Body of pancreas (tissue), 4 donors: ENCODE measurements at regions not wholly inside any gene's neighbourhood (a gene's known extent, or its start where the extent isn't known, plus 50 kb on each side); places are given as distances from the start of the nearest gene placed in this dataset.
A peak's percentile ranks its signal among the peaks of the same experiment; 100 is the strongest.

ENCODE experiments used
- ATAC-seq: fragments of 150-250 bp; one replicate; pipeline ENCODE4 v1.9.1; 2016
- DNase-seq, 4 donors: peaks; one replicate each; pipeline ENCODE4 v3.0.0-alpha.2; 2019
- H3K27ac ChIP-seq, 4 donors: fragments of 200-600 bp; sonication (generic); 1 replicate in 3 of 4; 2 replicates in 1 of 4; pipeline versions ENCODE4 v1.5.1 to v1.6.1; 2016 to 2019; ENCODE audit warnings: mild to moderate bottlenecking in 1 of 4, mixed read lengths in 1 of 4, moderate library complexity in 1 of 4
- H3K27me3 ChIP-seq, 2 donors: fragments of 200-600 bp; sonication (generic); one replicate each; pipeline ENCODE4 v1.6.0; 2016; ENCODE audit warnings: mild to moderate bottlenecking in 1 of 2
- H3K36me3 ChIP-seq, 2 donors: fragments of 200-600 bp; sonication (generic); replicated peaks in 1 of 2; 2 replicates each; pipeline ENCODE4 v1.5.1; 2016; ENCODE audit warnings: low read depth in 2 of 2; ENCODE audit not compliant: insufficient read depth in 1 of 2
- H3K4me1 ChIP-seq: fragments of 200-600 bp; sonication (generic); one replicate; pipeline ENCODE4 v1.6.0; 2016
- H3K4me3 ChIP-seq, 2 donors: fragments of 200-600 bp; sonication (generic); 1 replicate in 1 of 2; 2 replicates in 1 of 2; pipeline ENCODE4 v1.5.1; 2016 to 2019
- H3K9me3 ChIP-seq, 3 donors: fragments of 200-600 bp; sonication (generic); 1 replicate in 2 of 3; 2 replicates in 1 of 3; pipeline ENCODE4 v1.5.1; 2016
- CTCF ChIP-seq, 7 experiments: fragments of 450-650 bp in 4 of 7; fragments of 200-600 bp in 3 of 7; sonication (generic) in 3 of 7; IDR thresholded peaks; one replicate each; pipeline ENCODE4 v1.5.1; 2016 to 2019; ENCODE audit warnings: antibody characterized with exemption in 7 of 7
- POLR2A ChIP-seq, 3 donors: fragments of 450-650 bp; IDR thresholded peaks; one replicate each; pipeline ENCODE4 v1.6.1; 2016; ENCODE audit warnings: antibody characterized with exemption in 3 of 3, mild to moderate bottlenecking in 2 of 3
- WGBS, 2 donors: methylation state at CpG; one replicate each; pipeline ENCODE4 v1.1.5; 2017; 5-methylcytosine and 5-hydroxymethylcytosine counted together
- intact Hi-C: fragments of 100-400 bp; cut with DNase I; formaldehyde crosslinking; loops from one replicate; pipeline ENCODE4 v1.15.1; 2023

DNA sequence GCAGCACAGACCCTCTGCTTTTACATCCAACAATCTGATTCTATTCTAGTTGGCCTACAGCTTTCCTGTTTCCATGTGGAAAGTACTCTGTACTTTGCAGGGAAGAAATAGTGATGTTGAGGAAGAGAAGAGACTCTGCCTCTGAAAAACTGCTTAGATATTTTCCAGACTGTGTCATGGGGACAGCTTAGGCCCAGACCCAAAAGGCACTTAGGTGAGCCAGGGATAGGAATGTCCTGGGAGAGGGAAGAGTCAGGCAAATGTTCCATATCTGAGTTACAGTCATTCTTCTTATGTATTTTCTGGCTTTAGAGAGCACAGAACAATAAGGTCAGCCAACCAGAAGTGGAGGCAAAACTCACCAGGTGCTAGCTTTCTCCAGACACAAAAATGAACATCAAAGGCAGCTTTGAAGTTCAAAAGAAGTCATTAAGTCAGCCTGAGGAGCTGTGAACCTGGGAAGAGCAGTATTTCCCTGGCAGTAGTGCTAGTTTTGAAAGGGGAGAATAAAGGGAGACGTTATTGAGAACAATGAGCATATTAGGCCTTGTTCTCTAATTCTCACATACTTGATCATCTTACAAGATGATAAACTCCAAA lies 199.7 kb upstream of the LMNTD1 start:
- no peak for TF ChIP-seq POLR2A (IDR thresholded peaks at IDR 0.05)
- TF ChIP-seq CTCF (IDR thresholded peaks at IDR 0.05), result no peak
- intact Hi-C loops, result no loop called here

DNA sequence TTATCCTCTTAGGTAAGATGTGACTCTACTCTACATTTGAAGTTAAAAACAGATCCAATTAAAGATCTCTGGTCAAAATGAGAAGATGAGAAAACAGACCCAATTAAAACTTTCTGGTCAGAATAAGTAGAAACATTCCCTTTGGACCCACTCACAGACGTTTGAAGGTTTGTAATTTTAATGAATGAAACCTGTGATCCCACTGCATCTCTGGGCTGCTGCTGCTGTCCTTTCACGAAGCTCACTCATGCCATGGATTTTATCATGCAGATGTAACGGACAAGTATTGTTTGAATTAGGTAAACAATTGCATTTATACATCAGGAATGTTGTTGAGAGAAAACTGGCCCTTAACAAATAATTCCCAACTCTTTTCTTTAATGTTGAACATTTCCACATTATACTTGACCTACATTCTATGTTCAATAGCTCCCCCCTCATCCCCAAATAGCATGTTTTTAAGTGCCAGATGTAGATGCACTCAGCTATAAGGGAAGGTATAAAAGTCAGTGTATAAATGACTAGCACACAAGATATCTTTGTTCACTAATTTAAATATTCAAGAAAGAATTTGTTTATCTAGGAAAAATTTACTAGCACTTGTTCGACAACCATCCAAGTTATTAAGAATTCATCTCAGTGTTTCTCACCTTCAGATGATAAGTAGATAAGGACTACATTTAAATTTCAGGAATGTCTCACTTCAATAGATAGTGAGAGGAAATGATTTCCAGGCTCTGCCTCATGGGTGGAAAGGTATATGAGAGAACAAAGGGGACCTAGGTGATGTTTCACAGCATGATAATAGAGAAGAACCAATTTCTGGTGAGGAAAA lies 202.3 kb upstream of the LMNTD1 start:
- no peak overlapping the region for H3K27ac ChIP-seq
- no peaks in the 10 kb centered on the region for H3K9me3 ChIP-seq
- TF ChIP-seq CTCF (IDR thresholded peaks at IDR 0.05), result no peak
- no peak for TF ChIP-seq POLR2A (IDR thresholded peaks at IDR 0.05)
- H3K4me3 ChIP-seq, result no peak overlapping the region
- no peak for DNase-seq
- no peak for ATAC-seq
- intact Hi-C loops, result no loop called here
- no peaks in the 10 kb centered on the region for H3K36me3 ChIP-seq
- 69 to 70% methylated on average over 4 of the region's 4 CpGs for WGBS, 2 donors
- peaks cover 15% of the 10 kb centered on the region for H3K4me1 ChIP-seq
- H3K27me3 ChIP-seq, result no peaks in the 10 kb centered on the region

More for the DNA sequence above, 199.7 kb upstream of the LMNTD1 start:
- Histone ChIP-seq H3K36me3 (no peaks in the 10 kb centered on the region), H3K4me1 (peaks cover 15% of the 10 kb centered on the region), H3K27ac (no peak overlapping the region), H3K27me3 (no peaks in the 10 kb centered on the region), H3K9me3 (no peaks in the 10 kb centered on the region), H3K4me3 (no peak overlapping the region)
- ATAC-seq (no peak), DNase-seq (no peak)
- WGBS, 2 donors, result 37 to 62% methylated on average over 1 of the region's 1 CpG

- intact Hi-C loops, result no loop called here
- Histone ChIP-seq H3K4me3 (no peak overlapping the region), H3K4me1 (peaks cover 15% of the 10 kb centered on the region), H3K27ac (no peak overlapping the region), H3K27me3 (no peaks in the 10 kb centered on the region), H3K9me3 (no peaks in the 10 kb centered on the region), H3K36me3 (no peaks in the 10 kb centered on the region)
- TF ChIP-seq CTCF (IDR thresholded peaks at IDR 0.05) (no peak), POLR2A (IDR thresholded peaks at IDR 0.05) (no peak)
- ATAC-seq (no peak), DNase-seq (no peak)
- WGBS, 2 donors, result 70 to 88% methylated on average over 2 of the region's 2 CpGs
These were observed 202.6 kb upstream of the RASSF8 start for GRCh38 chr12:25755971-25756260.

DNA sequence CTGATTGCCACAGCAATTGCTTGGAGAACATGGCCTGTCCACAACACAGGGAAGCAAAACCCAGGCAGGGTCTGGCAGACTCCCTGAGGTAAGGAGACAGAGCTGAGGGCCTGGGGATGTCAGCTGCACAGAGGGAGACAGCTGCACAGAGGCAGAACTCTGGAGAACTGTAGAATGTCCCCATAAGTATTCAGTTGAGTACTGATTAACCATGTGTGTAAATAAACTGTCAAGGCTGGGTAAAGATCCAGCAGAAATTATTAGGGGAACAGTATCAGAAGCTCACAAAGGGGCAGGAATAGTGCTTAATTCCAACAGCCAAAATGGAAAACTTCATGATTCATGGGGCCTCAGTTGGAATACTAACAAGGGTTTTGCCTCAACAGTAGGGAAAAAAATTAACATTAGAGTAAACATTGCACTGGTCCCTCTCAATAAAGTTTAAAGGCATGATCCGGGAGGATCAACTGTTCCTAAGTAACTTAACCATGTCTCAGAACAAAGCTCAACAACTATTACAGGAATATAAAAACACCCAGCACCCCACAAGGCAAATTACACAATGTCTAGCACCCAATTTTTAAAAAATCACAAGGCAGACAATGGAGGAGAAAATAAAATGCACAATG lies 201.3 kb upstream of the RASSF8 start:
- Histone ChIP-seq H3K4me3 (no peak overlapping the region), H3K4me1 (peaks cover 15% of the 10 kb centered on the region), H3K9me3 (no peaks in the 10 kb centered on the region), H3K27ac (peak overlapping the region in 2 of 4 donors; percentile 1 to 32), H3K36me3 (no peaks in the 10 kb centered on the region), H3K27me3 (no peaks in the 10 kb centered on the region)
- DNase-seq (peak in 2 of 4 donors; percentile 3 to 22), ATAC-seq (no peak)
- WGBS, 2 donors, result 22 to 35% methylated on average over 1 of the region's 1 CpG
- intact Hi-C loops, result no loop called here
- TF ChIP-seq CTCF (IDR thresholded peaks at IDR 0.05) (no peak), POLR2A (IDR thresholded peaks at IDR 0.05) (no peak)
